ENCODE measurements at regions not wholly inside any gene's neighbourhood (a gene's known extent, or its start where the extent isn't known, plus 50 kb on each side); places are given as distances from the start of the nearest gene placed in this dataset.

DNA sequence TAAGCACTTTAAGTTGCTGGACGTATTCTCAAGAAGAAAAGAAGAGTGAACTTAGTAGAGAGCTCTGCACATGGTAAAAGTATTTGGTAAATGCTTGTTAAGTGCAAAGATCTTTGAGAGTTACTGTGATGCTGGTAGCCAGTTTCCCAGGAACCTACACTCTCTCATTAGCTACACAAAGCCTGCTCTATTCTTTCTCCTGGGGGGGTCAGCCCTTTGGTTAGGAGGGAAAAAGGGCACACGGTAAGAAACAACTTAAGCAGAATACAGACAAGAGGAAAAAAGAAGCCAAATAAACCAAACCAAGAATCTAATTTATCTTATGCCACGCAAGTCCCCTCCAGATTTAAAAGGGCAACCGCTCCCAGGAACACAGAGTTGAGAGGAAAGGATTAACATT is 1100.1 kb upstream of the CDH10 start:
- TF ChIP-seq, protein P1, sequence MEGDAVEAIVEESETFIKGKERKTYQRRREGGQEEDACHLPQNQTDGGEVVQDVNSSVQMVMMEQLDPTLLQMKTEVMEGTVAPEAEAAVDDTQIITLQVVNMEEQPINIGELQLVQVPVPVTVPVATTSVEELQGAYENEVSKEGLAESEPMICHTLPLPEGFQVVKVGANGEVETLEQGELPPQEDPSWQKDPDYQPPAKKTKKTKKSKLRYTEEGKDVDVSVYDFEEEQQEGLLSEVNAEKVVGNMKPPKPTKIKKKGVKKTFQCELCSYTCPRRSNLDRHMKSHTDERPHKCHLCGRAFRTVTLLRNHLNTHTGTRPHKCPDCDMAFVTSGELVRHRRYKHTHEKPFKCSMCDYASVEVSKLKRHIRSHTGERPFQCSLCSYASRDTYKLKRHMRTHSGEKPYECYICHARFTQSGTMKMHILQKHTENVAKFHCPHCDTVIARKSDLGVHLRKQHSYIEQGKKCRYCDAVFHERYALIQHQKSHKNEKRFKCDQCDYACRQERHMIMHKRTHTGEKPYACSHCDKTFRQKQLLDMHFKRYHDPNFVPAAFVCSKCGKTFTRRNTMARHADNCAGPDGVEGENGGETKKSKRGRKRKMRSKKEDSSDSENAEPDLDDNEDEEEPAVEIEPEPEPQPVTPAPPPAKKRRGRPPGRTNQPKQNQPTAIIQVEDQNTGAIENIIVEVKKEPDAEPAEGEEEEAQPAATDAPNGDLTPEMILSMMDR (IDR thresholded peaks at IDR 0.05 in 8 of 11, conservative IDR thresholded peaks at IDR 0.05 in 3 of 11) = no peak
- TF ChIP-seq POLR2AphosphoS5 (IDR thresholded peaks at IDR 0.05) (no peak), POLR2A (IDR thresholded peaks at IDR 0.05) (no peak)
